Body of pancreas (tissue), 4 donors: ENCODE measurements at regions not wholly inside any gene's neighbourhood (a gene's known extent, or its start where the extent isn't known, plus 50 kb on each side); places are given as distances from the start of the nearest gene placed in this dataset.

Experiments
- ATAC-seq: fragments of 150-250 bp; one replicate; pipeline ENCODE4 v1.9.1; 2016
- DNase-seq, 4 donors: peaks; one replicate each; pipeline ENCODE4 v3.0.0-alpha.2; 2019
- H3K27ac ChIP-seq, 4 donors: fragments of 200-600 bp; sonication (generic); 1 replicate in 3 of 4; 2 replicates in 1 of 4; pipeline versions ENCODE4 v1.5.1 to v1.6.1; 2016 to 2019; ENCODE audit warnings: mild to moderate bottlenecking in 1 of 4, mixed read lengths in 1 of 4, moderate library complexity in 1 of 4
- H3K27me3 ChIP-seq, 2 donors: fragments of 200-600 bp; sonication (generic); one replicate each; pipeline ENCODE4 v1.6.0; 2016; ENCODE audit warnings: mild to moderate bottlenecking in 1 of 2
- H3K36me3 ChIP-seq, 2 donors: fragments of 200-600 bp; sonication (generic); replicated peaks in 1 of 2; 2 replicates each; pipeline ENCODE4 v1.5.1; 2016; ENCODE audit warnings: low read depth in 2 of 2; ENCODE audit not compliant: insufficient read depth in 1 of 2
- H3K4me1 ChIP-seq: fragments of 200-600 bp; sonication (generic); one replicate; pipeline ENCODE4 v1.6.0; 2016
- H3K4me3 ChIP-seq, 2 donors: fragments of 200-600 bp; sonication (generic); 1 replicate in 1 of 2; 2 replicates in 1 of 2; pipeline ENCODE4 v1.5.1; 2016 to 2019
- H3K9me3 ChIP-seq, 3 donors: fragments of 200-600 bp; sonication (generic); 1 replicate in 2 of 3; 2 replicates in 1 of 3; pipeline ENCODE4 v1.5.1; 2016
- POLR2A ChIP-seq, 3 donors: fragments of 450-650 bp; IDR thresholded peaks; one replicate each; pipeline ENCODE4 v1.6.1; 2016; ENCODE audit warnings: antibody characterized with exemption in 3 of 3, mild to moderate bottlenecking in 2 of 3
- WGBS, 2 donors: methylation state at CpG; one replicate each; pipeline ENCODE4 v1.1.5; 2017; 5-methylcytosine and 5-hydroxymethylcytosine counted together
- intact Hi-C: fragments of 100-400 bp; cut with DNase I; formaldehyde crosslinking; loops from one replicate; pipeline ENCODE4 v1.15.1; 2023
- TF ChIP-seq, protein P1 (sequence below), 7 experiments: fragments of 450-650 bp in 4 of 7; fragments of 200-600 bp in 3 of 7; sonication (generic) in 3 of 7; IDR thresholded peaks; one replicate each; pipeline ENCODE4 v1.5.1; 2016 to 2019; ENCODE audit warnings: antibody characterized with exemption in 7 of 7

DNA sequence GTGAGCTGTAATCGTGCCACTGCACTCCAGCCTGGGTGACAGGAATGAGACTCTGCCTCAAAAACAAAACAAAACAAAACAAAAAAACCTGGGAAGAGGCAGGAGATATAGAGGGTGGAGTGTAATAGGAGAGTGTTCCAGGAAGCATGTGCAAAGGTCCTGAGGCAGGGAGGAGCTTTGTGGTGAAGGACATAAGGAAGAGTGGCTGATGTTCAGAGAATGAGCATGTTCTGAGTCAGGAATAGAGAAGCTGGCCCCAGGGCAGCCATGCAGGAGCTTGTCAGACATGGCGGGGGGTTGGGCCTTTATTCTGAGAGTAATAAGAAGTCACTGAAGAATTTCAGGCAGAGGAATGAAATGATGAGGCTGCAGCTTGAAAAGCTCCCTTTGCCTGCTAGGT lies 337.0 kb downstream of the CDH26 start:
- no peaks in the 10 kb centered on the region for H3K36me3 ChIP-seq
- TF ChIP-seq POLR2A (IDR thresholded peaks at IDR 0.05) = no peak
- TF ChIP-seq, protein P1, sequence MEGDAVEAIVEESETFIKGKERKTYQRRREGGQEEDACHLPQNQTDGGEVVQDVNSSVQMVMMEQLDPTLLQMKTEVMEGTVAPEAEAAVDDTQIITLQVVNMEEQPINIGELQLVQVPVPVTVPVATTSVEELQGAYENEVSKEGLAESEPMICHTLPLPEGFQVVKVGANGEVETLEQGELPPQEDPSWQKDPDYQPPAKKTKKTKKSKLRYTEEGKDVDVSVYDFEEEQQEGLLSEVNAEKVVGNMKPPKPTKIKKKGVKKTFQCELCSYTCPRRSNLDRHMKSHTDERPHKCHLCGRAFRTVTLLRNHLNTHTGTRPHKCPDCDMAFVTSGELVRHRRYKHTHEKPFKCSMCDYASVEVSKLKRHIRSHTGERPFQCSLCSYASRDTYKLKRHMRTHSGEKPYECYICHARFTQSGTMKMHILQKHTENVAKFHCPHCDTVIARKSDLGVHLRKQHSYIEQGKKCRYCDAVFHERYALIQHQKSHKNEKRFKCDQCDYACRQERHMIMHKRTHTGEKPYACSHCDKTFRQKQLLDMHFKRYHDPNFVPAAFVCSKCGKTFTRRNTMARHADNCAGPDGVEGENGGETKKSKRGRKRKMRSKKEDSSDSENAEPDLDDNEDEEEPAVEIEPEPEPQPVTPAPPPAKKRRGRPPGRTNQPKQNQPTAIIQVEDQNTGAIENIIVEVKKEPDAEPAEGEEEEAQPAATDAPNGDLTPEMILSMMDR (IDR thresholded peaks at IDR 0.05) = no peak

GRCh38 chr20:60297649-60298048 lies 339.4 kb downstream of the CDH26 start:
- DNase-seq = no peak
- Histone ChIP-seq H3K4me3 (no peak overlapping the region), H3K9me3 (no peaks in the 10 kb centered on the region), H3K4me1 (no peaks in the 10 kb centered on the region), H3K36me3 (no peaks in the 10 kb centered on the region), H3K27ac (no peak overlapping the region), H3K27me3 (no peaks in the 10 kb centered on the region)
- TF ChIP-seq, protein P1 (IDR thresholded peaks at IDR 0.05) = no peak
- TF ChIP-seq POLR2A (IDR thresholded peaks at IDR 0.05) = no peak
- intact Hi-C loops = no loop called here
- WGBS, 2 donors = 49 to 52% methylated on average over 9 of the region's 9 CpGs
- ATAC-seq = no peak

More for the DNA sequence above, 337.0 kb downstream of the CDH26 start:
- no peak overlapping the region for H3K27ac ChIP-seq
- H3K4me3 ChIP-seq = no peak overlapping the region
- no peaks in the 10 kb centered on the region for H3K27me3 ChIP-seq
- 62 to 77% methylated on average over 2 of the region's 2 CpGs for WGBS, 2 donors
- H3K4me1 ChIP-seq = no peaks in the 10 kb centered on the region
- no peaks in the 10 kb centered on the region for H3K9me3 ChIP-seq
- DNase-seq (no peak), ATAC-seq (no peak)
- intact Hi-C loops = no loop called here

- Histone ChIP-seq H3K9me3 (no peaks in the 10 kb centered on the region), H3K4me3 (no peak overlapping the region), H3K36me3 (no peaks in the 10 kb centered on the region), H3K27me3 (no peaks in the 10 kb centered on the region), H3K4me1 (no peaks in the 10 kb centered on the region), H3K27ac (no peak overlapping the region)
- no peak for ATAC-seq
- TF ChIP-seq POLR2A (IDR thresholded peaks at IDR 0.05) = no peak
- TF ChIP-seq, protein P1 (IDR thresholded peaks at IDR 0.05) = no peak
- intact Hi-C loops = no loop called here
- 17 to 56% methylated on average over 1 to 5 of the region's 5 CpGs for WGBS, 2 donors
- DNase-seq = no peak
These were observed 340.4 kb downstream of the CDH26 start for GRCh38 chr20:60298647-60299046.

GRCh38 chr20:60299951-60300350 lies 341.7 kb downstream of the CDH26 start:
- Histone ChIP-seq H3K4me1 (no peaks in the 10 kb centered on the region), H3K4me3 (no peak overlapping the region), H3K27me3 (no peaks in the 10 kb centered on the region), H3K27ac (no peak overlapping the region), H3K9me3 (no peaks in the 10 kb centered on the region), H3K36me3 (no peaks in the 10 kb centered on the region)
- intact Hi-C loops = no loop called here
- no peak for ATAC-seq
- WGBS, 2 donors = 64 to 68% methylated on average over 10 to 12 of the region's 12 CpGs
- no peak for DNase-seq
- TF ChIP-seq, protein P1 (IDR thresholded peaks at IDR 0.05) = no peak
- TF ChIP-seq POLR2A (IDR thresholded peaks at IDR 0.05) = no peak

DNA sequence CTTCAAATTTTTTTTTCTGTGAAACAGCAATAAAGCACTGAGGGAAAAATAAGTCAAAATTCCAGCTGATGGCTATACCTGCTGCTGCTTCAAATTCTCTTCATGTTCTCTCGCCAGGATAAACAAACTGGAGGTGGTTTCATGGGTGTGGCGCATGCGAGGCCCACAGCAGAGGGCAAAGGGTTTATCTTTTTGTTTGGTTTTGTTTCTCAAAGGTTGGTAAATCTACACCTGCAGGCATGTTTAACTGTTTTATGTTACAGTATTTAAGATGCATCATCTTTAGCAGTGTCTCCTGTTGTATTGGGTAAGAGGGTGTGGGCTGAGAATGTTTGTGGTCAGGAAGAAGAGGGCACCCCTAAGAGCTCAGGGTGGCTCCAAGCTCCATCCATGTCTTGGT lies 342.2 kb downstream of the CDH26 start:
- WGBS, 2 donors = 28 to 41% methylated on average over 3 of the region's 3 CpGs
- no peak for DNase-seq

More for the DNA sequence above, 342.2 kb downstream of the CDH26 start:
- Histone ChIP-seq H3K27ac (no peak overlapping the region), H3K36me3 (no peaks in the 10 kb centered on the region), H3K9me3 (no peaks in the 10 kb centered on the region), H3K27me3 (no peaks in the 10 kb centered on the region), H3K4me1 (no peaks in the 10 kb centered on the region), H3K4me3 (no peak overlapping the region)
- intact Hi-C loops = no loop called here
- no peak for ATAC-seq
- TF ChIP-seq POLR2A (IDR thresholded peaks at IDR 0.05) = no peak
- TF ChIP-seq, protein P1 (IDR thresholded peaks at IDR 0.05) = no peak
